ENCODE measurements at regions not wholly inside any gene's neighbourhood (a gene's known extent, or its start where the extent isn't known, plus 50 kb on each side); places are given as distances from the start of the nearest gene placed in this dataset.

DNA sequence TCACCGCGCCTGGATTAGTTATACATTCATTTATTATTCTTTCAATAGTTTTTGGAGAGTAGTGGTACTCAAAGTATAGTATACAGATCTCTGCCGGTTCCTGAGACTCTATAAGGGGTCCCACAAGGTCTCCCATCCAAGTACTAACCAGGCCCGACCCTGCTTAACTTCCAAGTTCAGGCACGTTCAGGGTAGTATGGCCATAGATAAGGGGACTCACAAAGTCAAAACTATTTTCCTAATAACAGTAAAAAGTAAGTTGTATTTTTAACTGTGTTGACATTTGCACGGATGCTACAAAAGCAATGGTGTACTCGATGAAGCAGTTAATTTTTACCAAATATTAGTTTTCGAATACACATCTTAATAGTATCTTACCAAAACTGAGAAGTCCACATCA lies 84.4 kb upstream of the STK26 start:
- DNase-seq (no peak), ATAC-seq (no peak)
- intact Hi-C loops (cut with micrococcal nuclease): no loop called here

- DNase-seq (no peak), ATAC-seq (no peak)
- intact Hi-C loops (cut with micrococcal nuclease): no loop called here
Observed at GRCh38 chrX:131942034-131942433, 81.1 kb upstream of the STK26 start.

DNA sequence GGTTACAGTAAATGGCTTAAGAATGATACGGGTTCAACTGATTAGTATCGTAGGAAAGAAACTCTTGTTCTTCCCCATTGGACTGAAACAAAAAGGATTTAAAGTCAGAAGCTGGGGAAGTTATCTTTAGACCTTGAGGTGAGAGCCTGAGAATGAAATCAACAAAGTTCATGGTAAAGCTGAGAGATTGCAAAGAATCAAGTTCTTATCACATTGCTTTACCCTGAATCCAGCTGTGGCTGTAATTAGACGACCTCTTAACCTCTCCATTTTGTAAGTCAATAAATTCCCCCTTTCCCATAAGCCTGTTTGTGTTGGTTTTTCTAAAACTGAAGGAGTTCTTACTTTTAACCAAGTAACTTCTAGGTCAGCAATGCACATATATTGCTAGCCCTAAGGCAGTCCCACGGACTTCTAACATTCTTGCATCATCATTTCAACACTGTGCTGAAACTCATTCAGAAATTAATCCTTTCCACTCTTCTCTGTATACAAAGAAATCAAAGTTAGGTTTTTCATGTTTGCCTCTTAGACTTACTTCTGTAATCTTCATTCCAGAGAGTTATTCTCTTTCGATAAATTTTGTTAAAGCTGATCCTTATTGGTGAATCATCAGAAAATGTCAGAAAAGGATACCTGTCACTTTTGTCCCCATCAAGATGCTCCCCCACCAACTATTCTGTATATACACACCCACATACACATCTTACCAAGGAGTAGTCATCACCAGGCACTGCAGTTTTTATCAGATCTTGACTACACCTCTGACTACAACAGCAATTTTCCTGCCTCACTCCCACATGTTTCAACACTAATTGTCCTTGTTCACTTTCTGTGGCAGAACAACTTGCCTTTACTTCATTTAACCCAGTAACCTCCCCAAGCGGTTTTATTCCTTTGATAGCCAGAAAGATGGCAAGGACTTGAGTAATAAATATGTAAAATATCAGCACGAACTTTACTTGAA lies 77.9 kb upstream of the STK26 start:
- ATAC-seq: no peak
- DNase-seq: no peak
- intact Hi-C loops (cut with micrococcal nuclease): no loop called here

DNA sequence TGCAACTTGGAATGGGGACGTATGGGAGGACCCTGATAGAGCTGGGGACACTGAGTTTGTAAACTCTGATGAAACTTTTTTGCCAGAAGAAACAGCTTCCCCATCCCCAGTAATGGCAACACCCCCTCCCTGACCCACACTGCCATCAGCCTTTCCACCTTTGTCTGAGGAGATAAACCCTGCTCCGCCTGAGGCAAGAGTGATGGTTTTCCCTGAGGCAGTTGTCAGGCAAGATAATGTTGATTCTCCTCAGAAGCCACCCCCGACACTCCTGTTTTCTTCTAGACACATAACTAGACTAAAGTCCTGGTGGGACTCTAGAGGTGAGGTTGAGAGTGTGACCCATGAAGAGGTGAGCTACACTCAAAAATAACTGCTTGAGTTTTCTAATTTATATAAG lies 71.9 kb upstream of the STK26 start:
- DNase-seq (no peak), ATAC-seq (no peak)
- intact Hi-C loops (cut with micrococcal nuclease): no loop called here

- ATAC-seq (no peak), DNase-seq (no peak)
- intact Hi-C loops (cut with micrococcal nuclease): no loop called here
Observed at GRCh38 chrX:131955099-131955777, 67.9 kb upstream of the STK26 start.

GRCh38 chrX:131958724-131959123 lies 64.4 kb upstream of the STK26 start:
- no peak for DNase-seq
- no peak for ATAC-seq
- intact Hi-C loops (cut with micrococcal nuclease): no loop called here

DNA sequence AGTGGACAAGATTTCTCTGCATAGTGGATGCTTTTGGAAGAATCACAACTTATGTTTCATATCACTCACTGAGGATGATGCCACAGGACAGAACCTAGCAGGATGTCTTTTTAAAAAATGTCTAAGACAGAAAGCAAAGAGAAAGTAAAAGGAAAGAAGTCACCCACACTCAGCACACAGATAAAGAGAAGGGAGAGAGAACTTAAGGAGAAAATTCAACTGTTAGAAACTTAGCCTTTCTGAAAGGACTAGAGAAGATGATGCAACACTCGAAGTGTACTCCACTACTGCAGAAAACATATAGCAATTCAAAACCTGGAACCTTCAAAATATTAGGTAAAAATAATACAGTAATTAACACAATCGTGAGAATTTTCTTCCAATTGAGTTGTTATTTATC lies 52.8 kb upstream of the STK26 start:
- DNase-seq (no peak), ATAC-seq (no peak)
- intact Hi-C loops (cut with micrococcal nuclease): no loop called here

Measured in left ventricle myocardium superior (tissue), 1 donor.